Endodermal cell (in vitro differentiated cells): ENCODE measurements at regions not wholly inside any gene's neighbourhood (a gene's known extent, or its start where the extent isn't known, plus 50 kb on each side); places are given as distances from the start of the nearest gene placed in this dataset.

Experiments
- DNase-seq: peaks from one replicate; pipeline ENCODE4 v3.0.0-alpha.2; 2017
- H3K27ac ChIP-seq: 2 replicates; pipeline ENCODE4 v1.5.1; 2013; ENCODE audit warnings: mild to moderate bottlenecking, low read depth, low read length, moderate library complexity
- H3K27me3 ChIP-seq: 2 replicates; pipeline ENCODE4 v1.6.1; 2013; ENCODE audit warnings: mild to moderate bottlenecking, low read length, moderate library complexity; ENCODE audit not compliant: insufficient read depth, control insufficient read depth, poor library complexity, severe bottlenecking
- H3K36me3 ChIP-seq: 2 replicates; pipeline ENCODE4 v1.7.0; 2013; ENCODE audit warnings: mild to moderate bottlenecking, low read length, moderate library complexity; ENCODE audit not compliant: control insufficient read depth, insufficient read depth
- H3K4me1 ChIP-seq: one replicate; pipeline ENCODE4 v1.7.0; 2013; ENCODE audit warnings: low read length; ENCODE audit not compliant: control insufficient read depth, insufficient read depth
- H3K4me3 ChIP-seq: 2 replicates; pipeline ENCODE4 v1.5.1; 2013; ENCODE audit warnings: mild to moderate bottlenecking, low read length, moderate library complexity
- H3K9ac ChIP-seq: 2 replicates; pipeline ENCODE4 v1.6.1; 2013; ENCODE audit warnings: mild to moderate bottlenecking, low read length, moderate library complexity; ENCODE audit not compliant: poor library complexity, severe bottlenecking; ENCODE audit errors: extremely low read depth
- H3K9me3 ChIP-seq: 2 replicates; pipeline ENCODE4 v1.6.1; 2013; ENCODE audit warnings: mild to moderate bottlenecking, low read length, moderate library complexity; ENCODE audit not compliant: control insufficient read depth
- H3K27ac Mint-ChIP-seq: 2 replicates; pipeline ENCODE4 v1.8.0; 2020; ENCODE audit warnings: mixed read lengths
- H3K27me3 Mint-ChIP-seq: 2 replicates; pipeline ENCODE4 v1.8.0; 2021; ENCODE audit warnings: mild to moderate bottlenecking, mixed read lengths; ENCODE audit not compliant: insufficient read depth
- H3K36me3 Mint-ChIP-seq: 2 replicates; pipeline ENCODE4 v1.8.0; 2020; ENCODE audit warnings: low read depth, mixed read lengths
- H3K4me1 Mint-ChIP-seq: 2 replicates; pipeline ENCODE4 v1.8.0; 2020; ENCODE audit warnings: mixed read lengths
- H3K4me3 Mint-ChIP-seq: 2 replicates; pipeline ENCODE4 v1.8.0; 2020; ENCODE audit warnings: mild to moderate bottlenecking, moderate library complexity, mixed read lengths
- H3K9me3 Mint-ChIP-seq: 2 replicates; pipeline ENCODE4 v1.8.0; 2020; ENCODE audit warnings: mild to moderate bottlenecking, mixed read lengths
- WGBS, 2 experiments: methylation state at CpG; one replicate each; pipeline versions ENCODE4 v1.1.5 to v1.1.7; 2013; ENCODE audit warnings: missing lambda C conversion rate in 2 of 2, mixed read lengths in 1 of 2; ENCODE audit not compliant: insufficient coverage in 1 of 2, insufficient read length in 1 of 2; 5-methylcytosine and 5-hydroxymethylcytosine counted together
- TF ChIP-seq, protein P1 (sequence below): fragments of 200-600 bp; sonication (generic); conservative IDR thresholded peaks from 2 replicates; pipeline ENCODE4 v1.5.0; 2021; ENCODE audit warnings: antibody characterized with exemption, mild to moderate bottlenecking

DNA sequence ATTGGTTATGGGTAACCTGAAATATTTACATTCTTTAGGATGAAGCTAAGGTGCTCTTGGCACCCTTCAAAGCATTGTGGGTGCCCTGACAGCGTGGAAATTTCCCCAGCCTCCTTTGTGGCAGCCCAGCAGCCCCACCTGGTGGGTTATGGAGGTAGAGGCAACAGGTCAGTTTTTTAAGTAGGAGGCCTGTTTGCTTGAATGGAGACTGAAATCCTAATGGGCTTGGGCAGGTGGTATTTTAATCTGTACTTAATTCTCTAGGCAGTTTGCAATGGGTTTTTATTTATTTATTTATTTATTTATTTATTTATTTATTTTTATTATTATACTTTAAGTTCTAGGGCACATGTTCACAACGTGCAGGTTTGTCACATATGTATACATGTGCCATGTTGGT, 139.4 kb downstream of the EPC1 start:
- no peaks in the 10 kb centered on the region for H3K36me3 ChIP-seq
- H3K27ac Mint-ChIP-seq: no peak overlapping the region
- H3K27me3 Mint-ChIP-seq: no peaks in the 10 kb centered on the region
- 58% methylated on average over 2 of the region's 2 CpGs; no CpG with 5 or more reads in 1 of the 2 experiments for WGBS, 2 experiments
- H3K27ac ChIP-seq: no peak overlapping the region
- no peaks in the 10 kb centered on the region for H3K27me3 ChIP-seq
- no peaks in the 10 kb centered on the region for H3K9me3 ChIP-seq
- no peak overlapping the region for H3K4me3 ChIP-seq
- no peaks in the 10 kb centered on the region for H3K4me1 ChIP-seq
- TF ChIP-seq, protein P1, sequence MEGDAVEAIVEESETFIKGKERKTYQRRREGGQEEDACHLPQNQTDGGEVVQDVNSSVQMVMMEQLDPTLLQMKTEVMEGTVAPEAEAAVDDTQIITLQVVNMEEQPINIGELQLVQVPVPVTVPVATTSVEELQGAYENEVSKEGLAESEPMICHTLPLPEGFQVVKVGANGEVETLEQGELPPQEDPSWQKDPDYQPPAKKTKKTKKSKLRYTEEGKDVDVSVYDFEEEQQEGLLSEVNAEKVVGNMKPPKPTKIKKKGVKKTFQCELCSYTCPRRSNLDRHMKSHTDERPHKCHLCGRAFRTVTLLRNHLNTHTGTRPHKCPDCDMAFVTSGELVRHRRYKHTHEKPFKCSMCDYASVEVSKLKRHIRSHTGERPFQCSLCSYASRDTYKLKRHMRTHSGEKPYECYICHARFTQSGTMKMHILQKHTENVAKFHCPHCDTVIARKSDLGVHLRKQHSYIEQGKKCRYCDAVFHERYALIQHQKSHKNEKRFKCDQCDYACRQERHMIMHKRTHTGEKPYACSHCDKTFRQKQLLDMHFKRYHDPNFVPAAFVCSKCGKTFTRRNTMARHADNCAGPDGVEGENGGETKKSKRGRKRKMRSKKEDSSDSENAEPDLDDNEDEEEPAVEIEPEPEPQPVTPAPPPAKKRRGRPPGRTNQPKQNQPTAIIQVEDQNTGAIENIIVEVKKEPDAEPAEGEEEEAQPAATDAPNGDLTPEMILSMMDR: peak; percentile 87
- no peak overlapping the region for H3K9ac ChIP-seq
- H3K36me3 Mint-ChIP-seq: no peaks in the 10 kb centered on the region
- H3K4me1 Mint-ChIP-seq: no peaks in the 10 kb centered on the region
- no peak overlapping the region for H3K4me3 Mint-ChIP-seq
- DNase-seq: peak; percentile 85
- peaks cover 7% of the 10 kb centered on the region for H3K9me3 Mint-ChIP-seq

DNA sequence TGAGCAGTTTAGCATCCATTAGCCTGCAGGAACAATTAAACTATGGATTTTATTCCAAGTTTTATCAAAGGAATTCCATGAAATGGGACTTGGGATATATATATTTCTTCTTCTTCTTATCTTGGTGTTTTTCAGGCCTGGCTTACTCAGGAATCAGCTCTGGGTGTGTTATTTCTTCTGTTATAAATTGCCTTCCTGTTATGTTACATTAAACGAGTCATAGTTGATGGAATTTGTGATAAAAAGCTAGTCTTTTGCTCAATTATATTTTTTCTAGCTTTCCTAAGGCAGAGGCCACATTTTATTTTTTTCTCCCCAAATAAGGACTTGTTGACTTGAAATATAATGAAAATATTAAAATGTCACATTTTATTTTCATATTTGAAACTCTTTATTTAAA, 141.3 kb downstream of the EPC1 start:
- H3K36me3 Mint-ChIP-seq: no peaks in the 10 kb centered on the region
- TF ChIP-seq, protein P1: no peak
- H3K4me3 Mint-ChIP-seq: no peak overlapping the region
- peaks cover 7% of the 10 kb centered on the region for H3K9me3 Mint-ChIP-seq
- H3K27me3 Mint-ChIP-seq: no peaks in the 10 kb centered on the region
- Histone ChIP-seq H3K9me3 (no peaks in the 10 kb centered on the region), H3K27ac (no peak overlapping the region), H3K4me1 (no peaks in the 10 kb centered on the region), H3K9ac (no peak overlapping the region), H3K36me3 (no peaks in the 10 kb centered on the region), H3K4me3 (no peak overlapping the region), H3K27me3 (no peaks in the 10 kb centered on the region)
- WGBS, 2 experiments: no CpG with 5 or more reads among the region's 1 CpG
- DNase-seq: no peak
- H3K4me1 Mint-ChIP-seq: no peaks in the 10 kb centered on the region
- H3K27ac Mint-ChIP-seq: no peak overlapping the region

DNA sequence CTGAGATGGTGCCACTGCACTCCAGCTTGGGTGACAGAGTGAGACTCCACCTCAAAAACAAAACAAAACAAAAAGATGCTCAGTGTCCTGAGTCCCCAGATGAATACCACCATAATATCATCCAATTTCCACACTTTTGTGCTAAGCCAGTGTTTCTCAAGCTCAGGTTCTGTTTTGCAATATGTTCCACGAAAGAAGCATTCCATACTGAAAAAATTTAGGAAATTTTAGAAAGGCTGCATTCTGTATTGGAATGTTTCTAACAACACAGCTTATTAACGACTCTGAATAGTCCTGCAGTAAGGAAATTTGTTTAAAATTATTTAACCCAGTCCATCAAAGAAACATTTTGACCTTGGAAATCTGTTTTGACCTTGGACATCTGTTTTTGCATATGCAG, 142.4 kb downstream of the EPC1 start:
- H3K9ac ChIP-seq: no peak overlapping the region
- H3K4me3 ChIP-seq: no peak overlapping the region
- H3K27me3 ChIP-seq: no peaks in the 10 kb centered on the region
- H3K4me1 ChIP-seq: no peaks in the 10 kb centered on the region
- DNase-seq: no peak
- Mint-ChIP-seq H3K27ac (no peak overlapping the region), H3K4me3 (no peak overlapping the region), H3K27me3 (no peaks in the 10 kb centered on the region), H3K36me3 (no peaks in the 10 kb centered on the region), H3K9me3 (peaks cover 7% of the 10 kb centered on the region), H3K4me1 (no peaks in the 10 kb centered on the region)
- no peak overlapping the region for H3K27ac ChIP-seq
- TF ChIP-seq, protein P1: no peak
- WGBS, 2 experiments: 92 to 94% methylated on average over 2 of the region's 2 CpGs
- no peaks in the 10 kb centered on the region for H3K36me3 ChIP-seq
- H3K9me3 ChIP-seq: no peaks in the 10 kb centered on the region
